HG02588 (cell line): ENCODE measurements at regions not wholly inside any gene's neighbourhood (a gene's known extent, or its start where the extent isn't known, plus 50 kb on each side); places are given as distances from the start of the nearest gene placed in this dataset.
"Not testable (repeated sequence)": the region's sequence is repeated elsewhere in the genome, so short reads cannot be mapped to it uniquely, and the experiment has no call there.

Source experiments
- ATAC-seq: cut with Tn5 transposase; IDR thresholded peaks from one replicate; pipeline ENCODE4 v1.9.1; 2021; ENCODE audit warnings: mild to moderate bottlenecking, moderate library complexity; ENCODE audit not compliant: unreplicated experiment

- no peak for ATAC-seq
Measured at GRCh38 chrX:122269243-122269781, 914.8 kb upstream of the GRIA3 start.

GRCh38 chrX:122270809-122271494, 913.1 kb upstream of the GRIA3 start:
- no peak for ATAC-seq

- ATAC-seq = no peak
Measured at GRCh38 chrX:122272011-122272410, 912.1 kb upstream of the GRIA3 start.

- no peak for ATAC-seq
Measured at GRCh38 chrX:122279746-122280145, 904.3 kb upstream of the GRIA3 start.

- not testable (repeated sequence) for ATAC-seq
Measured at GRCh38 chrX:122299822-122300221, 884.3 kb upstream of the GRIA3 start.

- ATAC-seq = no peak
Measured at GRCh38 chrX:122301491-122301890, 882.6 kb upstream of the GRIA3 start.

GRCh38 chrX:122303761-122304160, 880.3 kb upstream of the GRIA3 start:
- ATAC-seq = no peak

GRCh38 chrX:122344816-122345215, 839.3 kb upstream of the GRIA3 start:
- ATAC-seq = no peak

- no peak for ATAC-seq
Measured at GRCh38 chrX:122363112-122363795, 820.8 kb upstream of the GRIA3 start.

GRCh38 chrX:122375533-122375932, 808.5 kb upstream of the GRIA3 start:
- not testable (repeated sequence) for ATAC-seq

GRCh38 chrX:122389005-122389404, 795.1 kb upstream of the GRIA3 start:
- ATAC-seq = no peak

GRCh38 chrX:122418758-122419157, 765.3 kb upstream of the GRIA3 start:
- ATAC-seq = no peak

GRCh38 chrX:122421434-122422121, 762.5 kb upstream of the GRIA3 start:
- ATAC-seq = no peak

- no peak for ATAC-seq
Measured at GRCh38 chrX:122422547-122422946, 761.5 kb upstream of the GRIA3 start.

- ATAC-seq = no peak
Measured at GRCh38 chrX:122434942-122435341, 749.1 kb upstream of the GRIA3 start.

GRCh38 chrX:122439831-122440230, 744.2 kb upstream of the GRIA3 start:
- ATAC-seq = no peak

GRCh38 chrX:122440832-122441231, 743.2 kb upstream of the GRIA3 start:
- ATAC-seq = no peak

- ATAC-seq = no peak
Measured at GRCh38 chrX:122441451-122441850, 742.6 kb upstream of the GRIA3 start.

- no peak for ATAC-seq
Measured at GRCh38 chrX:122445466-122445865, 738.6 kb upstream of the GRIA3 start.

- no peak for ATAC-seq
Measured at GRCh38 chrX:122464341-122464740, 719.7 kb upstream of the GRIA3 start.

- ATAC-seq = no peak
Measured at GRCh38 chrX:122475306-122475705, 708.8 kb upstream of the GRIA3 start.

GRCh38 chrX:122500556-122500955, 683.5 kb upstream of the GRIA3 start:
- ATAC-seq = no peak
